HFF-Myc (cell line): ENCODE measurements at regions not wholly inside any gene's neighbourhood (a gene's known extent, or its start where the extent isn't known, plus 50 kb on each side); places are given as distances from the start of the nearest gene placed in this dataset.

ENCODE experiments used
- DNase-seq: peaks from one replicate; pipeline ENCODE4 v3.0.0-alpha.2; 2011; ENCODE audit warnings: low read depth; ENCODE audit errors: extremely low read depth
- H3K4me3 ChIP-seq: replicated peaks from 2 replicates; pipeline ENCODE4 v1.5.1; 2011; ENCODE audit warnings: low read depth, mild to moderate bottlenecking, control low read depth, low read length
- CTCF ChIP-seq: IDR thresholded peaks from 2 replicates; pipeline ENCODE4 v1.5.1; 2012; ENCODE audit warnings: mild to moderate bottlenecking, low read depth, low read length, control low read depth; ENCODE audit errors: missing control alignments

- no peak overlapping the region for H3K4me3 ChIP-seq
- no peak for DNase-seq
- TF ChIP-seq CTCF = no peak
These were observed 645.0 kb downstream of the EFNB2 start for GRCh38 chr13:105890509-105890908.

GRCh38 chr13:105878119-105878700 is 657.3 kb downstream of the EFNB2 start:
- H3K4me3 ChIP-seq = no peak overlapping the region
- no peak for DNase-seq
- TF ChIP-seq CTCF = no peak

GRCh38 chr13:105874814-105875213 is 660.6 kb downstream of the EFNB2 start:
- no peak for TF ChIP-seq CTCF
- DNase-seq = no peak
- H3K4me3 ChIP-seq = no peak overlapping the region

GRCh38 chr13:105871768-105872167 is 663.7 kb downstream of the EFNB2 start:
- no peak for DNase-seq
- no peak overlapping the region for H3K4me3 ChIP-seq

GRCh38 chr13:105871326-105871725 is 664.1 kb downstream of the EFNB2 start:
- DNase-seq = no peak
- TF ChIP-seq CTCF = no peak

More at GRCh38 chr13:105871768-105872167, 663.7 kb downstream of the EFNB2 start:
- no peak for TF ChIP-seq CTCF

GRCh38 chr13:105863300-105863920 is 672.1 kb downstream of the EFNB2 start:
- TF ChIP-seq CTCF = no peak
- no peak overlapping the region for H3K4me3 ChIP-seq
- no peak for DNase-seq

More at GRCh38 chr13:105871326-105871725, 664.1 kb downstream of the EFNB2 start:
- H3K4me3 ChIP-seq = no peak overlapping the region
